Neural progenitor cell (in vitro differentiated cells): ENCODE measurements at regions not wholly inside any gene's neighbourhood (a gene's known extent, or its start where the extent isn't known, plus 50 kb on each side); places are given as distances from the start of the nearest gene placed in this dataset.
"Not testable (repeated sequence)": the region's sequence is repeated elsewhere in the genome, so short reads cannot be mapped to it uniquely, and the experiment has no call there.

ENCODE experiments used
- CTCF ChIP-seq: fragments of 200-600 bp; sonication (generic); IDR thresholded peaks from 2 replicates; pipeline ENCODE4 v1.5.1; 2017; ENCODE audit warnings: antibody characterized with exemption, mild to moderate bottlenecking
- EZH2 ChIP-seq: fragments of 200-600 bp; sonication (generic); IDR thresholded peaks from 2 replicates; pipeline ENCODE4 v1.6.1; 2017; ENCODE audit warnings: antibody characterized with exemption, mild to moderate bottlenecking, moderate library complexity
- EZH2phosphoT487 ChIP-seq: fragments of 200-600 bp; sonication (generic); IDR thresholded peaks from 2 replicates; pipeline ENCODE4 v1.6.1; 2017; ENCODE audit warnings: antibody characterized with exemption

GRCh38 chr2:145787597-145788361 is 1267.9 kb upstream of the ZEB2 start:
- not testable (repeated sequence) for TF ChIP-seq EZH2, CTCF, EZH2phosphoT487
